ENCODE measurements at regions not wholly inside any gene's neighbourhood (a gene's known extent, or its start where the extent isn't known, plus 50 kb on each side); places are given as distances from the start of the nearest gene placed in this dataset.

DNA sequence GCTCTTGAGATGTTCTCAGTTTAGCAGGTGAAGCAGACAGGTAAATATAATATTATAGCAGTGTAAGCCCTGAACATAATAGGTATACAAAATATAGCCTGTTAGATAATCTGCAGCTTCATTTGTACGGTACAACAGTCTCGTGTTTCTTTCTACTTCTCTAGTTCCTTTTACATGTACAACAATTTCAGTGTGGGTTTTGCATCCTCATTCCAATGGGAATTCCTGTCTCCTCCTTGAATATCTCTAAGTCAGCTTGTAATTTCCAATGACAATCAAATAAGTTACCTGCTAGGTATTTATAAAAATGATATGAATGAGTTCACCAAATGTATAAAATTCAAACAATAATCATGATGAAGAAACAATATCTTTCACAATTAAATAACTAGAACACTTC, 330.0 kb upstream of the RND3 start:
- ATAC-seq: no peak
- Histone ChIP-seq H4K20me1 (ENCODE audit: insufficient read depth) (no peaks in the 10 kb centered on the region), H3K9me2 (ENCODE audit: insufficient read depth) (no peaks in the 10 kb centered on the region), H3K36me3 (ENCODE audit: control insufficient read depth in 1 of 2, insufficient read depth in 2 of 2, low read length in 2 of 2) (no peaks in the 10 kb centered on the region), H3K79me2 (ENCODE audit: insufficient read depth, low read length) (no peaks in the 10 kb centered on the region), H3K27ac (ENCODE audit: low read depth, low read length) (no peak overlapping the region), H3K4me2 (ENCODE audit: low read length) (no peak overlapping the region), H2AFZ (ENCODE audit: low read depth, low read length, poor library complexity, severe bottlenecking) (no peak overlapping the region), H3K9ac (ENCODE audit: low read length) (no peak overlapping the region), H3K27me3 (ENCODE audit: insufficient read depth, low read length) (no peaks in the 10 kb centered on the region), H3K9me3 (ENCODE audit: control insufficient read depth in 1 of 2, insufficient read depth in 1 of 2, low read depth in 1 of 2, low read length in 2 of 2) (no peaks in the 10 kb centered on the region), H3K4me3 (replicated peaks in 1 of 2; ENCODE audit: low read depth in 1 of 2, low read length in 2 of 2) (no peak overlapping the region), H3K4me1 (ENCODE audit: control insufficient read depth in 1 of 2, insufficient read depth in 2 of 2, low read length in 2 of 2) (no peaks in the 10 kb centered on the region)
- ChIA-PET CTCF (no interaction called here), POLR2A (no interaction called here), RAD21 (ENCODE audit: low non-redundant PET in 1 of 2, low total read pairs in 2 of 2, uncharacterized antibody in 2 of 2, unreplicated experiment in 2 of 2) (no interaction called here)
- no peak for TF ChIP-seq RAD21 (IDR thresholded peaks at IDR 0.05; ENCODE audit: low read depth)
- TF ChIP-seq EGR1 (IDR thresholded peaks at IDR 0.05; ENCODE audit: low read depth): no peak
- no peak for TF ChIP-seq SIN3A (IDR thresholded peaks at IDR 0.05; ENCODE audit: low read depth)
- TF ChIP-seq, protein P1, sequence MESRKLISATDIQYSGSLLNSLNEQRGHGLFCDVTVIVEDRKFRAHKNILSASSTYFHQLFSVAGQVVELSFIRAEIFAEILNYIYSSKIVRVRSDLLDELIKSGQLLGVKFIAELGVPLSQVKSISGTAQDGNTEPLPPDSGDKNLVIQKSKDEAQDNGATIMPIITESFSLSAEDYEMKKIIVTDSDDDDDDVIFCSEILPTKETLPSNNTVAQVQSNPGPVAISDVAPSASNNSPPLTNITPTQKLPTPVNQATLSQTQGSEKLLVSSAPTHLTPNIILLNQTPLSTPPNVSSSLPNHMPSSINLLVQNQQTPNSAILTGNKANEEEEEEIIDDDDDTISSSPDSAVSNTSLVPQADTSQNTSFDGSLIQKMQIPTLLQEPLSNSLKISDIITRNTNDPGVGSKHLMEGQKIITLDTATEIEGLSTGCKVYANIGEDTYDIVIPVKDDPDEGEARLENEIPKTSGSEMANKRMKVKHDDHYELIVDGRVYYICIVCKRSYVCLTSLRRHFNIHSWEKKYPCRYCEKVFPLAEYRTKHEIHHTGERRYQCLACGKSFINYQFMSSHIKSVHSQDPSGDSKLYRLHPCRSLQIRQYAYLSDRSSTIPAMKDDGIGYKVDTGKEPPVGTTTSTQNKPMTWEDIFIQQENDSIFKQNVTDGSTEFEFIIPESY (IDR thresholded peaks at IDR 0.05; ENCODE audit: extremely low read depth, insufficient replicate concordance, low read length): no peak
- TF ChIP-seq, protein P2, sequence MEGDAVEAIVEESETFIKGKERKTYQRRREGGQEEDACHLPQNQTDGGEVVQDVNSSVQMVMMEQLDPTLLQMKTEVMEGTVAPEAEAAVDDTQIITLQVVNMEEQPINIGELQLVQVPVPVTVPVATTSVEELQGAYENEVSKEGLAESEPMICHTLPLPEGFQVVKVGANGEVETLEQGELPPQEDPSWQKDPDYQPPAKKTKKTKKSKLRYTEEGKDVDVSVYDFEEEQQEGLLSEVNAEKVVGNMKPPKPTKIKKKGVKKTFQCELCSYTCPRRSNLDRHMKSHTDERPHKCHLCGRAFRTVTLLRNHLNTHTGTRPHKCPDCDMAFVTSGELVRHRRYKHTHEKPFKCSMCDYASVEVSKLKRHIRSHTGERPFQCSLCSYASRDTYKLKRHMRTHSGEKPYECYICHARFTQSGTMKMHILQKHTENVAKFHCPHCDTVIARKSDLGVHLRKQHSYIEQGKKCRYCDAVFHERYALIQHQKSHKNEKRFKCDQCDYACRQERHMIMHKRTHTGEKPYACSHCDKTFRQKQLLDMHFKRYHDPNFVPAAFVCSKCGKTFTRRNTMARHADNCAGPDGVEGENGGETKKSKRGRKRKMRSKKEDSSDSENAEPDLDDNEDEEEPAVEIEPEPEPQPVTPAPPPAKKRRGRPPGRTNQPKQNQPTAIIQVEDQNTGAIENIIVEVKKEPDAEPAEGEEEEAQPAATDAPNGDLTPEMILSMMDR (IDR thresholded peaks at IDR 0.05 in 2 of 3, conservative IDR thresholded peaks at IDR 0.05 in 1 of 3; ENCODE audit: borderline replicate concordance in 1 of 3, insufficient read depth in 1 of 3, low read depth in 2 of 3, low read length in 2 of 3): no peak
- no peak for TF ChIP-seq YY1 (IDR thresholded peaks at IDR 0.05; ENCODE audit: extremely low read depth, insufficient replicate concordance, low read depth, low read length)
- TF ChIP-seq, protein P3, sequence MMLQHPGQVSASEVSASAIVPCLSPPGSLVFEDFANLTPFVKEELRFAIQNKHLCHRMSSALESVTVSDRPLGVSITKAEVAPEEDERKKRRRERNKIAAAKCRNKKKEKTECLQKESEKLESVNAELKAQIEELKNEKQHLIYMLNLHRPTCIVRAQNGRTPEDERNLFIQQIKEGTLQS (IDR thresholded peaks at IDR 0.05): no peak
- no peak for TF ChIP-seq CEBPB (IDR thresholded peaks at IDR 0.05; ENCODE audit: low read depth)
- no peak for TF ChIP-seq EZH2phosphoT487 (IDR thresholded peaks at IDR 0.05; ENCODE audit: borderline replicate concordance)
- no peak for TF ChIP-seq ZNF274 (IDR thresholded peaks at IDR 0.05; ENCODE audit: low read depth, low read length)
- TF ChIP-seq, protein P4, sequence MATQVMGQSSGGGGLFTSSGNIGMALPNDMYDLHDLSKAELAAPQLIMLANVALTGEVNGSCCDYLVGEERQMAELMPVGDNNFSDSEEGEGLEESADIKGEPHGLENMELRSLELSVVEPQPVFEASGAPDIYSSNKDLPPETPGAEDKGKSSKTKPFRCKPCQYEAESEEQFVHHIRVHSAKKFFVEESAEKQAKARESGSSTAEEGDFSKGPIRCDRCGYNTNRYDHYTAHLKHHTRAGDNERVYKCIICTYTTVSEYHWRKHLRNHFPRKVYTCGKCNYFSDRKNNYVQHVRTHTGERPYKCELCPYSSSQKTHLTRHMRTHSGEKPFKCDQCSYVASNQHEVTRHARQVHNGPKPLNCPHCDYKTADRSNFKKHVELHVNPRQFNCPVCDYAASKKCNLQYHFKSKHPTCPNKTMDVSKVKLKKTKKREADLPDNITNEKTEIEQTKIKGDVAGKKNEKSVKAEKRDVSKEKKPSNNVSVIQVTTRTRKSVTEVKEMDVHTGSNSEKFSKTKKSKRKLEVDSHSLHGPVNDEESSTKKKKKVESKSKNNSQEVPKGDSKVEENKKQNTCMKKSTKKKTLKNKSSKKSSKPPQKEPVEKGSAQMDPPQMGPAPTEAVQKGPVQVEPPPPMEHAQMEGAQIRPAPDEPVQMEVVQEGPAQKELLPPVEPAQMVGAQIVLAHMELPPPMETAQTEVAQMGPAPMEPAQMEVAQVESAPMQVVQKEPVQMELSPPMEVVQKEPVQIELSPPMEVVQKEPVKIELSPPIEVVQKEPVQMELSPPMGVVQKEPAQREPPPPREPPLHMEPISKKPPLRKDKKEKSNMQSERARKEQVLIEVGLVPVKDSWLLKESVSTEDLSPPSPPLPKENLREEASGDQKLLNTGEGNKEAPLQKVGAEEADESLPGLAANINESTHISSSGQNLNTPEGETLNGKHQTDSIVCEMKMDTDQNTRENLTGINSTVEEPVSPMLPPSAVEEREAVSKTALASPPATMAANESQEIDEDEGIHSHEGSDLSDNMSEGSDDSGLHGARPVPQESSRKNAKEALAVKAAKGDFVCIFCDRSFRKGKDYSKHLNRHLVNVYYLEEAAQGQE (IDR thresholded peaks at IDR 0.05; ENCODE audit: low read depth): no peak
- TF ChIP-seq ELF1 (IDR thresholded peaks at IDR 0.05; ENCODE audit: borderline replicate concordance, low read depth): no peak
- no peak for TF ChIP-seq SRF (IDR thresholded peaks at IDR 0.05; ENCODE audit: low read depth)
- TF ChIP-seq SP1 (IDR thresholded peaks at IDR 0.05; ENCODE audit: low read depth): no peak
- TF ChIP-seq POLR2A (IDR thresholded peaks at IDR 0.05; ENCODE audit: borderline replicate concordance, extremely low read depth, insufficient read depth, insufficient read length): no peak
- DNase-seq (ENCODE audit: low read depth, low spot score): no peak
- intact Hi-C loops (cut with micrococcal nuclease): no loop called here
- no TSS peak for BruUV-seq (replicated peaks)
